ENCODE measurements at regions not wholly inside any gene's neighbourhood (a gene's known extent, or its start where the extent isn't known, plus 50 kb on each side); places are given as distances from the start of the nearest gene placed in this dataset.

DNA sequence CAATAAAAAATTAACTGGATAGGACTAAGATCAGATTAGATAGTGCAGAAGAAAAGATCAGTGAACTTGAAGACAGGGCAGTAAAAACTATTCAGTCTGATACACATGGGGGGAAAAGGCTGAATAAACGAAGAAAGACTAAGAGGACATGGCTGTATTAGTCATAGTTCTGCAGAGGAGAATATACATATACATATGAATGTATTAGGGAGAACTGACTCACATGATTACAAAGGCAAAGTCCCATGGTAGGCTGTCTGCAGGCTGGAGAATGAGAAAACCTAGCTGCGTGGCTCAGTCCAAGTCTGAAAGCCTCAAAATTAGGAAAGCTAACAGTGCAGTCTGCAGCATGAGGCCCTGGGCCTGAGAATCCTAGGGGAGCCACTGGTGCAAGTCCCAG is 98.2 kb upstream of the GNAO1 start:
- DNase-seq (ENCODE audit: low read depth in 2 of 2) = no peak

DNA sequence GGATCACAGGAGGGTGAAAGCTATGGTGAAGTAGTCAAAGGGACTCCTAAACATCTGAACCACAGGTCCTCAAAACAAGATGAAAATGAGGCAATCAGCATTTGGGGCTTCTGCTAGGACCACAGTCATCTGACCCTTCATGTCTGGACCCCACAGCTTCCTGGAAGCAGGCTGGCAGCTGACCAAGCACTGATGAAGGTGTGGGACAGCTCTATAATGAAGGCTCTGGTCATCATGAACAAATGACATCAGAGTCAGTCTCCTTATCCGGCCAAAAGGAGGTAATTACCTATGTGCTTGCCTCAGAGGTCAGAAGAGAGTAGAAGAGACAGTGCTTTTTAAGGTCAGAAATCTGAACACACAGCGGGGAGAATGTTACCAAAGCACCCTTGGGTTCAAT is 101.2 kb upstream of the GNAO1 start:
- no peak for DNase-seq (ENCODE audit: low read depth in 2 of 2)

DNA sequence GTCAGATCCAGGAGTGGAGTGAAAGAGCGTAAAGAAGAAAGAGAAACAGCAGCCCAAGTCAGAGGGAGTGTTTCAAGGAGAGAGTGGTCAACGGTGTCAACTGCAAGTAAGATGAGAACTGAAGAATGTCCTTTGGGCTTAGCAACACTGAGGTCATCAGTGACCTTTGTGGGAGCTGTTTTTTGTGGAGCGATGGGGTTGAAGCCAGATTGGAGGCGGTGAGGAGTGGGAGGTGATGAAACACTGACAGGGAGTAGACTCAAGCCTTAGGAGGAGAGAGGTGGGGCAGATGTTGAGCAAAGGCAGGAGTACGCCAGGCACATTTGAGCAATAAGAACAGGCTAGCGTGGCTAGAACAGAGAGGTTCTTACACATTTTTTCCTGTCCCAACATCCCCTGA is 103.7 kb upstream of the GNAO1 start:
- DNase-seq (ENCODE audit: low read depth in 2 of 2) = no peak

DNA sequence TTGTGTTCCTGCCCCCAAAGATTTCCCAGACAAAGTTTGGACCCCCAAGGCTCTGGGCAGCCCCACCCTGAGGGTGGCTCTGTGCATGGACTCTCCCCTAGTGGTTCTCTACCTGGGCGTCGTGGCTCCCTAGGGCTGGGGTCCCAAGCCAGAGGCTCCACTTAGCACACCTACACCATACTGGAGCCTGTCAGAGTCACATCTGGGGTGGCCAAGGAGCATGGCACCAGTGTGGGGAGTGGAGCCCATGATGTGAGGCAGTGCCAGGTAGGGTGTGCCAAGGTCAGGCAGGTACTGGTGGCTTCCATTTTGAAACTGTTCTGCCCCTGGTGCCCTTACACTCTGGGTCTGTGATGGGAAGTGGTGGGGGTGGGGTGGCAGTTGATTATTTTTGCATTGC is 109.9 kb upstream of the GNAO1 start:
- no peak for DNase-seq (ENCODE audit: low read depth in 2 of 2)

DNA sequence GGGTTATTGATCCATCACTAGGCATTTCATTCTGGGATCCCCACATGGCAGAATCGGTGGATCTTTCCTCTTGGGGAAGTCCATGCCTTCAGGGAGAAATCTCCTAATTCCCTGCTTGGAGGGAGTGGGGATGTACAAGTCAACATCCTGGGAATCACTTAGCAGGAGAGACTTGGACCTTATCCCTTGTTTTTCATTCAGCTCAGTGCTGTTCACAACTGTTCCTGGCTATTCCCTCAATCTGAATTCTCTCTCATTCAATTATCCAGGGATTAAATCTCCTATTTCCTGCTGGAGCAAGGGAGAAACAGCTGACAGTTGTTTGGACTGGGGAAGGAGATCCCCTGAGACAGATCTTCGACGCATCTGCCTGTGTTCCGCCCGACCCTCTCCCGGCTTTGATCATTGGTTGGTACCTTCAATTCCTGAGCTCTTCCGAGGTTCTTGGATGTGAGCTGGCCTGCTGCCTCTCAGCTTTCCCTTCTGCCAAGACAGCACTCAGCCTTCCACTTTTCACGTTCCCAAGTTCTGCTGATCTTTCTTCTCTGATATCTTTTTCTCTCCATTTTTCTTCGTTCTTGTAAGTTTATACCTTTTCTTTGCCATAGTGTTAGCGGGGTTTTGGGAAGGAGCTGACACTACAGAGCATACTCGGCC is 115.4 kb upstream of the GNAO1 start:
- no peak for DNase-seq (ENCODE audit: low read depth in 2 of 2)

DNA sequence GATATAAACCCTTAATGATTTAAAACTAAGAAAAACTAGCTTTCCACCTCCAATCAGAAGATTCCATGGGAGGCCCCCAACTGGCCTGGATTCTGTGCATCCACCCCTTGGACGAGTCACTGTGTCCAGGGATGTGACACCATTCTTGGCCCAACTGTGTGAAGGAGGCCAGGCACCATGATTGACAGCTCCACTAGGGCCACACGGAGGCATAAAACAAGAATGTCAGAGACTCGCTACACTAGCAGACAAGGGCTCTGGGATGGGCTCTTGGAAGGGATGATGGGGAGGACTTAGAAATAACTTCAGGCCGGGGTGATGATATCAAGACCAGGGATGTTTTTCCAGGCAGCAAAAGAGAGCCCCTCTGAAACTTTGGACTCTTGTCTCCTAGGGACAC is 117.8 kb upstream of the GNAO1 start:
- no peak for DNase-seq (ENCODE audit: low read depth in 2 of 2)

DNA sequence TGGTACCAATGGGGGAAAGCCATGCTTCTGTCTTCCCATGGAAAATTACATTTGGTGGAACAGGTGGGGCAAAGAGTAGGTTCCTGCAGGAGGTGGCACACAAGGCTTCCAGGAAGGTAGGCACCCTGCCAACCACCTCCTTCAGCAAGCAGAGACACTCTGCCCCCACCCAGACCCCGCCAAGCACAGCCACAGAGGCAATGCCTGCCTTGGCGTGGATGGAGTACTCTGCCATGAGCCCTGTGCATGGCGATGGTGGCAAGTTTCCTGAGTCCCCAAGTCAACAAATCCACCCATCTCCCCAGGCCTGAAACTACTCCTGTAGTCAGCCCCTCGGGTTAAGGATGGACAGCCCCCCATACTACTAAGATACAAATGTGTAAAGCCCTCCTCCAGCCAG is 119.2 kb upstream of the GNAO1 start:
- no peak for DNase-seq (ENCODE audit: low read depth in 2 of 2)

DNA sequence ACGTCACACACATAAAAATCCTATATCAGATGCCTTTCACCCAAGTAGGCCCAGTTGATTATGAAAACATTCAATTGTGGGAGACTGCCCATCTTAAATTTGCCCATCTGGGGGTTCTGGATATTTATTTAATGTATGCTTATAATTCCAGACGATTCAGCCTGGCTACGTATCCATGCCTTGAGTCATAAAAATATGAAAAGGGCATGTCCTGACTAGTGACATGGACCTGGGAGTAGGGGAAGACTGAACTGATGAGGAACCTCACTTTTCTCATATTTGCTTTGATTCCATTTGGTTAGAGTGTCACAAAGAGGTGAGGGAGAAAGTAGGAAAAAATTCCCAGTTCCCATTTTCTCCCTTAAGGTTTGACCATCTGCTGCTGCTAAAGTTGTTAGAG is 122.5 kb upstream of the GNAO1 start:
- no peak for DNase-seq (ENCODE audit: low read depth in 2 of 2)

DNA sequence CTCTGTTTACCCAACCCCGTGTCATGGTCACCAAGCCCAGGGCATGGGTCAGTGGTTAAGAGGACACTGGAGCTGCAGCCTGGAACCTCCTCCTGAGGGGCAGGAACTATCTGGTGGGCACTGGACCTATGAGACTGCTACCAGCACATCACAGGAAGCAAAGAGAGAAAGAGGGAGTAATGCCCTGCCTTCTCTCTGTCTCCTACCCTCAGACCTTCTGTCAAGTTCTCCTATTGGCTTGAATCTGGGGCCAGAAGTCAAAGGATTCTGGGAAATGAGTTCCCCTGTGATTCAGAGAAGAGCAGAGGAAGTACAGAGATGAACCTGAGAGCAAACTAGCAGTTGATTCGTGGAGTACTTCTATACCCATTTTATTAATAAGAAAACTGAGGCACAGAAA is 123.0 kb upstream of the GNAO1 start:
- DNase-seq (ENCODE audit: low read depth in 2 of 2) = no peak

DNA sequence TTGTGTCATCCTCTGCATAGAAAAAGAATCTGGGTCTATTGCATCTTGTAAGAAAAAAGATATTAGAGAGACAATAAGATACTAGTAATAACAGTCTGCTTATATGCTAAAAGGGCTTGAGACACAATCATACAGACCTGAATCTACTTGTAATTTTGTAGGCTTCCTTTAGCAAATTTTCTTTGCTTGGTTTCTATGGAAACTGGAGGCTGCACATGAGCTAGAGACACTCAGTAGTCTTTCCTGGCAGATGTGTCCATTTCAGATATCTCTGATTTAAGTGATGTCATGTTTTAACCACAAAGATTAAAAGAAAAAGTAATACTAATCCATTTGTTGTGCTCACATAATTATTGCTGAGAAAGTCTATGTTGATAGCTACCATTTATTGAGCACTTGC is 123.9 kb upstream of the GNAO1 start:
- no peak for DNase-seq (ENCODE audit: low read depth in 2 of 2)

DNA sequence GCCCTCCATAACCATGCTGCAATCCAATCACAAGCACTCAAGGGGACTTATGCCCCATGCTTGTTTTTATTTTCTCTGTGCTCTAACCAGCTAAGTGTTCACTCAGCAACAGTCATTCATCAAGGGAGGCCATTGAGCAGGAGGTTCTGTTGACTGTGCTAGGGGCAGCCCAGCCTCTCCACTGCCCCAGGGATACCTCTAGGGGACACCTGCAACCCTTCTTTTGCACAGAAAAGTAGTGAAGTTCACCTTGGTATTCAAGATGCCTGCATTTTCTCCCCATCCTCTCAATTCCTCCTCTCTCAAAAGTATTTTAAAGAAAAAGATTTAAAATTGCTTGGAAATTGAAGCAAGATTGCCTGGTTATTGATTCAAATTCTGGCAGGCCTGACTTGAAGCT is 124.7 kb upstream of the GNAO1 start:
- DNase-seq (ENCODE audit: low read depth in 2 of 2) = no peak

DNA sequence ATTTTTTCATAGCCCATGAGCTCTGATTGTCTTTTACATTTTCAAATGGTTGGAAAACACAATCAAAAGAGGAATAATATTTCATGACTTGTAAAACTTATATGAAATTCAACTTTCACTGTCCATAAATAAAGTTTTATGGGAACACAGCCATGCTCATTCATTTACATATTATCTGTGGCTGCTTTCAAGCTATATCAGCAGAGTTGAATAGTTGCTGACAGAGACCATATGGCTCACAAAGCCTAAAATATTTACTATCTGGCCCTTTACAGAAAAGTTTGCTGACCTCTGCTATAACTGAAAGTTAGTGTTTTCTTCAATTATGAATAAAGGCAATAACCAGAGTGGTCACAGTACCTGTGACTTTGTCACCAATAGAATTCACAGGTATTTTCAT is 128.2 kb upstream of the GNAO1 start:
- no peak for DNase-seq (ENCODE audit: low read depth in 2 of 2)

DNA sequence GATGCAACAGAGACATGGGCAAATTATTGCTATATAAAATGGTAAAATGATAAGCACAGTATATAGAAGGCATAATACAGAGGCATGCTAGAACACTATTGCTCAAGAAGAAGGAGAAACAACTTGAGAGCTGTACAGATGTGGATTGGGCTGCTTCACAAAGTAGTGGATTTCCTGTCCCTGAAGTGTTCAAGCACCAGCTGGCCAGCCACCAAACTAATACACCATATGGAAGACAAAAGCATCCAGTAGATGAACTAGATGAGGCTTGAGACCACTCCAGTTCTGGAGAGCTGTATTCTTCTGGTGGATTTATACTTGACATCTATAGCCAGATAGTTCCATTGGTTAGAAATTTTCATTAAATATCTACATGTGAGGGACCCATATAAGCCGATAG is 134.1 kb upstream of the GNAO1 start:
- DNase-seq (ENCODE audit: low read depth in 2 of 2) = no peak

DNA sequence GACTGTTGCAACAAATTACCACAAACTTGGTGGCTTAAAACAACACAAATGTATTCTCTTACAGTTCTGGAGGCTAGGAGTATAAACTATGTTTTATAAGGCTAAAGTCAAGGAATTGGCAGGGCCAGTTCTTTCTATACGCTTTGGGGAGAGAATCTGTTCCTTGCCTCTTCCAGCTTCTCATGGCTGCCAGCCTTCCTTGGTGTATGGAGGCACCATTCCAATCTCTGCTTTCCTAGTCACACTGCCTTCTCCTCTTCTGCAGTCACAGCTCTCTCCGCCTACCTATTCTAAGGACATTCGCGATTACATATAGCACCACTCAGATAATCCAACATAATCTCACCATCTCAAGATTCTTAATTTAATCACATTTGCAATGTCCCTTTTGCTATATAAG is 140.4 kb upstream of the GNAO1 start:
- no peak for DNase-seq (ENCODE audit: low read depth in 2 of 2)

DNA sequence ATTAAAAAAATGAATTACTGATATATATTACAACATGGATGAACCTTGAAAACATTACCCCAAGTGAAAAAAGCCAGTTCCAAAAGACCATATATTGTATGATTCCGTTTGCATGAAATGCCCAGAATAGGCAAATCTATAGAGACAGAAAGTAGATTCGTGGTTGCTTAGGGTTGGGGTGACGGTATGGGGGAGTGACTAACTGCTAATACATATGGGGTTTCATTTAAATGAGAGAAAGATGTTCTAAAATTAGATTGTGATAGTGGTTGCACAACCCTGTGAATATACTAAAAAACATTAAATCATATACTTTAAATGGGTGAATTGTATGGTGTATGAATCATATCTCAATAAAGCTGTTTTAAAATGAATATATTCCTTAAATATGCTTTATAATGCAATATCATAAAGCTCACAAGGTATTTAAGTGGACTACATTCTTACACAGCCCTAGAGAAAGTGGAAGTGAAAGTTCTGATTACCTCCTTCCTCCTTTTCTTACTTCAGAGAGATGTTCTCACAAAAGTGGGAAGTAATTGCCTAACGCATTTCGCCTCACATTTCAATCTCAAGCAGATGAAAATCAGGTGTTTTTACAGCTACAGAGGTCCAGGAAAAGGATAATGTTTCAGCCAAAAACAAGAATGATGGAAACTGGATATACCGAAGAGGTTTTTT is 142.7 kb upstream of the GNAO1 start:
- DNase-seq (ENCODE audit: low read depth in 2 of 2) = no peak

DNA sequence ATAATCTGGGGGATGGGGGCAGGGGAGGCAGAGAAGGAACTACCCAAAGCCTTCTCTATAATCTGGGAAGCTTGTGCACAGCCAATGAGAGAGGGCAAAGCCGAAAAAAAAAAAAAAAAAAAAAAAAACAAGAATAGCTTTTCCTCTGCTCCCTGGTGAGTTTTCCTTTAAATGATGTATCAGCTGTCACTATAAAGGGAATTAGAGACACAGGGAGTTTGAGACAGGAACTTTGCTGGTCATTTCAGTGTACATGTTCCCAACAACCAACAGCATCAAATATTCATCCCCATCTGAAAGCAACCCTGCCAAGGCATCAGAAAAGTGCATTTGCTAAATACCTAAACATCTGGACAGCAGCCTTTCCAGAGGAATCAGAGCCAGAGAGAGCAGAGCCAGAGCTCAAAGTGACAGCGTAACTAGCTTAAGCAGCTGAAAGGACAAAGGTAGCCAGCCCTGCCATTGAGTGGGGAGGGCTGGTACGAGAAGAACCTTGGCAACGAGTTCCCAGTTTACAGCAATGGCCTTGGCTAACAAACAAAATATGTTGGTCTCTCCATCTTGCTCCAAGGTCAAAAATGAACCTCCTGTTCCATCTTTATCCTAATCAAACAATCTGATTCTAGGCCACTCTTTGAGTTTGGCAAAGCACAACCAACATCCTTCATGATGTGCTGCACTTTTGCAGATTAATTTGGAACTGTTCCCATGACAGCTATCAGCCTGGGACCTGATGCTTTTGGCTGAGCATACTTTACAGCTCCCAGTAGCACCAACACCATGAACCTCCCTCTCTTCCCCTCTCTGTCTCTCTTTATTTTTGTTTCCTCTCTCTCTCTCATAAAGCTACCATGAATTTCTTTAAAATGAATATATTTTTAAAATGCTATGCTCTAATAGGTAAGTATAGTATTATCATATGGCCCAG is 143.7 kb upstream of the GNAO1 start:
- no peak for DNase-seq (ENCODE audit: low read depth in 2 of 2)

DNA sequence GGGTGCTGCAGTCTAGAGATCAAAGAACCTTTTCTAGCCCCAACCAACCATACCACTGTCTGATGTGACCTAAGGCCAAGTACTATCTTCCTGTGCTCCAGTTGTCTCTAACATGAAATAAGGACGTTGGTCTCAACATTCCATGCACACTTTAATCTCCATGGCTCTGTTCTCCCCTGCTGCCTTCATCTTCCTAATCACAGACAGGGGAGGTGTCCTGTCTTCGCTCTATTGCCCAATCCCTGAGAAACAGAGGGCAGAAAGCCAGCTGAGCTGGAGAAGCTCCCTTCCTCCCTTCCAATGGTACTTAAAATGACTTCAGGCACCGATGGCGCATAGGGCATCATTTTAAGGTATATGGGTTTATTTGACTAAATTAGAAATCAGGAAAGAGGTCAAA is 148.9 kb upstream of the GNAO1 start:
- DNase-seq (ENCODE audit: low read depth in 2 of 2) = no peak

DNA sequence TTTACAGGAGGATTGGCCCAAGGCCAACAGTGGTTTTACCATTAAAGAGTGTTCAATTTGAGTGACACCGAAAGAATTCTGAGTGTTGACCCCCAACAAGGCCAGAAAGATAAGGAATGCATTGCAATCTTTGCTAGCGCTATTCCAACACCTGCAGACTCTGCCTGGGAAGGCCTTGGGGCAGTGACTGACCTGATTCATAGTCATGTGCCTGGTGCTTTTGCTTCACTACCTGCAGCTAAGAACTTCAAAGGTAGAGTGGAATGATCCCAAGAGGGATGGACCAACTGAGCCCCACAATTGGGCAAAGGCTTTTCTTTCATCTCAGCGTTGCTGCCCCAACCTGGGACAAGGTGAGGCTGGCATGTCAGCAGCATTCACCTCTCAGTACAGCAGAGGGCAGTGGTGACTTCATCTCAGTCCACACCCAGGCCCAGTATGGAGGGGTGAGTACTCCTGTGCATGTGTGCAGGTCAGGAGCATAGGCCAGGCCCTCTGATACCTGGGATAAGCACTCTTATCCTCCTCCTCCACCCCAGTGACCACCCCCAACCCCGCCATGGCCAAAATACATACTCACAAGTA is 149.6 kb upstream of the GNAO1 start:
- no peak for DNase-seq (ENCODE audit: low read depth in 2 of 2)

DNA sequence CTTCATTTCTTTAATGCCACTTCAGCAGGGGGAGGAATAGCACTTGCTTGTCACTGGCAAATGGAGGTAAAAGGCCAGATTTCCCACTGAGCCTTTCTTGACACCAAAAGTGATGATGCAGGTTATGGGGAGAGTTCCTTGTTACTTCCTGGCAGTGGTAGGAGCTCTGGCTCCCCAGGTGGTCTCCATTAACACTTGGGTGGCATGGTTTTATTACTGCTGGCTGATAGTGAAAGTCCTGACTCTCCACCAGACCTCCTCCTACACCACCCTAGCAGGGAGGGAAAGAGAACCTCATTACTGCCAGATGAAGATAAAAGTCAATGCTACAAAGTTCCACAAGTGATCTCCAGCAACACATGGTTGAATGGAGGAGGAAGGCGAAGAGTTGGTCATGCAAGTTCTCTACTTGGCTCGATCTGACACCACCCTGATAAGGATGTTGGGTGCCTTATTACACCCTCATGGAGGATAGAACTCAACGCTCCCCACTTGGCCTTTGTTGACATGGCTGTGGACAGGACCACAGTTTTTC is 152.7 kb upstream of the GNAO1 start:
- no peak for DNase-seq (ENCODE audit: low read depth in 2 of 2)

DNA sequence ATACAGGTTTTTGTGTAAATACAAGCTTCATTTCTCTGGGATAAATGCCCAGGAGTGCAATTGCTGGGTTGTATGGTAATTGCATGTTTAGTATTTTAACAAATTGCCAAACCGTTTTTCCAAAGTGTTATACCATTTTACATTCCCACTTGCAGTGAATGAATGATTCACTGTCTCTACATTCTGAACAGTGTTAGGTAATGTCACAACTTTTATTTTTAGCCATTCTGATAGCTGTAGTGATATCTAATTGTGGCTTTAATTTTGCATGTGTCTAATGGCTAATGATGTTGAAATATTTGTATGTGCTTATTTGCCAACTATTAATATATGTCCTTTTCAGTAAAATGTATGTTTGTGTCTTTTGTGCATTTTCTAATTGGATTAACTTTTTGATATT is 156.9 kb upstream of the CES5A start:
- no peak for DNase-seq (ENCODE audit: low read depth in 2 of 2)

DNA sequence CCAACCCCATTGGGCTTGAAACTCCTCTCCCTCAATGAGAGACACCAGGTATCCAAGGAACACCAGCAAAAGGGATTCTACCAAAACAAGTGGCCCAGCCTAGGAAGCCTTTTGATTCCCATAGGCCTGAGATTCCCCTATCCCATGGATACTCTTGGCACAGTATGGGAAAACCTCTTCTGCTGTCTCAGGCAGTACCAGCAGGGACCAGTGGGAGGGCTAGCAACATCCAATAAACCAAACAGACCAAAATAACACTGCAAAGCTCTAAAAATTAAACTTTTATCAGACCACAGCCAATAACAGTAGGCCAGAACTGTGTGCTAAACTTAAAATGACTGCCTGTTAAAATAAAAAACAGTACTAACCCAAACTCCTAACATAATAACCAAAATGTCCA is 153.9 kb upstream of the CES5A start:
- no peak for DNase-seq (ENCODE audit: low read depth in 2 of 2)

DNA sequence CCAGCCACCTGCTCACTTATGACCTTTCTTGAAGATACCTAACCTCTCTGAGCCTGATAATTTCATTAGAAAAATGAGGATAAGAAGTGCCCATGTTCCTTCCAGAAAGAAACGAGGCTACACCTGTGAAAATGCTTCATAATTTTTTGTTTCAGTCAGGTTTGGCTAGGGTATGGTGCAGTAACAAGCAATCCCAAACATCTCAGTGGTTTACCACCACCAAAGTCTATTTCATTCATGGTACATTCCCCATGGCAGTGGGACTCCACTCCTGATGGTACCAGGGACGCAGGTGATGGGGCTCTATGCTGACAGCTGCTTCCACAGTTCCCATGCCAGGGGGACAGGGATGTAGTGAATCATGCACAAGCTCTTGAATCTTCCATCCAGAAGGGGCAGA is 147.6 kb upstream of the CES5A start:
- no peak for DNase-seq (ENCODE audit: low read depth in 2 of 2)

Data from stimulated activated CD8-positive, alpha-beta memory T cell treated with anti-CD3 and anti-CD28 coated beads, Interleukin-15, amount 100 ng/mL, for 4 hours (primary cell).